DND-41 (cell line): ENCODE measurements at regions not wholly inside any gene's neighbourhood (a gene's known extent, or its start where the extent isn't known, plus 50 kb on each side); places are given as distances from the start of the nearest gene placed in this dataset.

Source experiments
- ATAC-seq: fragments of 200-7000 bp; cut with Tn5 transposase; 3 replicates; pipeline ENCODE4 v1.9.1; 2021; ENCODE audit warnings: low read depth; ENCODE audit not compliant: insufficient read depth
- DNase-seq: peaks from one replicate; pipeline ENCODE4 v3.0.0-alpha.2; 2020
- H2AFZ ChIP-seq: 2 replicates; pipeline ENCODE4 v1.6.0; 2012; ENCODE audit warnings: low read depth, low read length
- H3K27ac ChIP-seq: 2 replicates; pipeline ENCODE4 v1.5.1; 2012; ENCODE audit warnings: low read length, inconsistent platforms
- H3K27me3 ChIP-seq: fragments of 200-600 bp; sonication (generic); 2 replicates; pipeline ENCODE4 v1.6.0; 2012; ENCODE audit warnings: low read length, mild to moderate bottlenecking, inconsistent platforms; ENCODE audit not compliant: insufficient read depth, poor library complexity
- H3K36me3 ChIP-seq: 2 replicates; pipeline ENCODE4 v1.5.1; 2012; ENCODE audit warnings: low read length, inconsistent platforms; ENCODE audit not compliant: insufficient read depth
- H3K4me1 ChIP-seq: 2 replicates; pipeline ENCODE4 v1.5.1; 2012; ENCODE audit warnings: mild to moderate bottlenecking, low read length; ENCODE audit not compliant: insufficient read depth
- H3K4me2 ChIP-seq: 2 replicates; pipeline ENCODE4 v1.6.0; 2012; ENCODE audit warnings: mild to moderate bottlenecking, moderate library complexity, low read length, inconsistent platforms; ENCODE audit not compliant: insufficient read depth
- H3K4me3 ChIP-seq, 2 experiments: fragments of 200-600 bp in 1 of 2; shearing (Covaris generic) in 1 of 2; 2 replicates each; pipeline ENCODE4 v1.5.1; 2012 to 2016; ENCODE audit warnings: inconsistent platforms in 2 of 2, low read length in 2 of 2, mild to moderate bottlenecking in 2 of 2, low read depth in 1 of 2, moderate library complexity in 1 of 2
- H3K79me2 ChIP-seq: 2 replicates; pipeline ENCODE4 v1.6.0; 2012; ENCODE audit warnings: low read length, inconsistent platforms; ENCODE audit not compliant: insufficient read depth
- H3K9ac ChIP-seq: 2 replicates; pipeline ENCODE4 v1.6.0; 2012; ENCODE audit warnings: low read depth, mild to moderate bottlenecking, inconsistent platforms, low read length, moderate library complexity
- H3K9me3 ChIP-seq: 2 replicates; pipeline ENCODE4 v1.5.1; 2012; ENCODE audit warnings: low read length, moderate library complexity, mild to moderate bottlenecking, inconsistent platforms; ENCODE audit not compliant: insufficient read depth, severe bottlenecking
- H4K20me1 ChIP-seq: 2 replicates; pipeline ENCODE4 v1.6.0; 2012; ENCODE audit warnings: low read length; ENCODE audit not compliant: insufficient read depth
- CTCF ChIP-seq: IDR thresholded peaks from 2 replicates; pipeline ENCODE4 v1.5.1; 2012; ENCODE audit warnings: borderline replicate concordance, low read length, moderate library complexity, mild to moderate bottlenecking; ENCODE audit not compliant: poor library complexity, severe bottlenecking; ENCODE audit errors: extremely low read depth
- EZH2 ChIP-seq: IDR thresholded peaks from 3 replicates; pipeline ENCODE4 v1.6.1; 2012; ENCODE audit warnings: borderline replicate concordance, low read depth, mild to moderate bottlenecking, moderate library complexity, low read length, inconsistent platforms; ENCODE audit not compliant: severe bottlenecking

DNA sequence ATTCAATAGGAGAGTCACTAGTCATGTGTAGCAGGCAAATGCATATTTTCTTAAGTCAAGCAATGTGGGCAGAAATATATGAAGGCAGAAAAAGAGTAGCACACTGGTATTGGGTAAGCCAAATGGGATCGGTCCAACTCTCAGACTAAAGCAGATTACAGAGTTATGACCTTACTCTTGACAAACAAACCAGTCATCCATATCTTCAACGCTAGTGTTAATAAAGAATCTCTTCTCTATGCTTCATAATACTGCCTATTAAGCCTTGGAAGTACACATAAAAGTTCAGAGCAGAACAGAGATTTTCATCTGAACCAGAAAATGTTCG is 320.2 kb upstream of the JARID2 start:
- no peak for ATAC-seq

GRCh38 chr6:14927398-14927797 is 318.5 kb upstream of the JARID2 start:
- H3K4me3 ChIP-seq = no peak overlapping the region
- no peak overlapping the region for H3K27ac ChIP-seq
- H3K4me1 ChIP-seq = no peaks in the 10 kb centered on the region
- no peaks in the 10 kb centered on the region for H3K79me2 ChIP-seq
- ATAC-seq (no peak), DNase-seq (no peak)
- H3K9ac ChIP-seq = no peak overlapping the region
- no peak for TF ChIP-seq EZH2
- no peak for TF ChIP-seq CTCF
- H3K27me3 ChIP-seq = no peaks in the 10 kb centered on the region
- H2AFZ ChIP-seq = no peak overlapping the region
- H3K36me3 ChIP-seq = no peaks in the 10 kb centered on the region
- H4K20me1 ChIP-seq = no peaks in the 10 kb centered on the region
- no peak overlapping the region for H3K4me2 ChIP-seq
- H3K9me3 ChIP-seq = no peaks in the 10 kb centered on the region

More for the DNA sequence above, 320.2 kb upstream of the JARID2 start:
- H3K9me3 ChIP-seq = no peaks in the 10 kb centered on the region
- no peak overlapping the region for H3K27ac ChIP-seq
- no peak for TF ChIP-seq CTCF
- TF ChIP-seq EZH2 = no peak
- no peaks in the 10 kb centered on the region for H3K79me2 ChIP-seq
- no peak overlapping the region for H3K4me3 ChIP-seq
- no peaks in the 10 kb centered on the region for H4K20me1 ChIP-seq
- H3K9ac ChIP-seq = no peak overlapping the region
- H2AFZ ChIP-seq = no peak overlapping the region
- no peaks in the 10 kb centered on the region for H3K27me3 ChIP-seq
- H3K4me2 ChIP-seq = no peak overlapping the region
- H3K36me3 ChIP-seq = no peaks in the 10 kb centered on the region
- no peak for DNase-seq
- H3K4me1 ChIP-seq = no peaks in the 10 kb centered on the region

DNA sequence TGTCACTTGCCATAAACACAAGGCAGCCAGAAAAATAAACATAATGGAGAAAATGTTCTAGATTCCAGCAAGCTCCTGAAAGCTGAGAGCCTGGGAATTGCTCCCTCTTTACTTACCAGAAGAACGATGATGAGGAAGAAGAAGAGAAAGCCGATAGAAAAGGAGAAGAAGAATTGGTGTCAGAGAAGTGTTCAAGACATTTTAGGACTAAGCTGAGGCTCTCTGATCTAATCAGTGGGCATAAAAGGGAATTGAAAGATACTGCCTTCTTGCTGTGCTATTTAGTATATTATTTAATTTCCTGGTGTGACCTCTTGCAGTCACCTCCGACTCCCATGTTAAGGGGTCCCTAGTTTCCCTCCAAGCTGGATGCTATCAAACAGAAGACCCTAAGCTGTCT is 316.6 kb upstream of the JARID2 start:
- no peaks in the 10 kb centered on the region for H3K27me3 ChIP-seq
- H3K9me3 ChIP-seq = no peaks in the 10 kb centered on the region
- H3K4me3 ChIP-seq = no peak overlapping the region
- no peaks in the 10 kb centered on the region for H3K4me1 ChIP-seq
- H3K4me2 ChIP-seq = no peak overlapping the region
- H2AFZ ChIP-seq = no peak overlapping the region
- TF ChIP-seq EZH2 (no peak), CTCF (no peak)
- no peaks in the 10 kb centered on the region for H3K79me2 ChIP-seq
- no peak overlapping the region for H3K27ac ChIP-seq
- no peaks in the 10 kb centered on the region for H4K20me1 ChIP-seq
- ATAC-seq (no peak), DNase-seq (no peak)
- no peaks in the 10 kb centered on the region for H3K36me3 ChIP-seq
- H3K9ac ChIP-seq = no peak overlapping the region

- Histone ChIP-seq H3K4me1 (no peaks in the 10 kb centered on the region), H3K27me3 (no peaks in the 10 kb centered on the region), H3K79me2 (no peaks in the 10 kb centered on the region), H3K4me3 (no peak overlapping the region), H2AFZ (no peak overlapping the region), H4K20me1 (no peaks in the 10 kb centered on the region), H3K36me3 (no peaks in the 10 kb centered on the region), H3K4me2 (no peak overlapping the region), H3K9ac (no peak overlapping the region), H3K9me3 (no peaks in the 10 kb centered on the region), H3K27ac (no peak overlapping the region)
- TF ChIP-seq EZH2 = no peak
- TF ChIP-seq CTCF = no peak
- DNase-seq (no peak), ATAC-seq (no peak)
Observed at GRCh38 chr6:14930366-14930989, 315.4 kb upstream of the JARID2 start.
